Activated T-helper 1 cell treated with Interleukin-2 at 50 U/mL for 16 hours (primary cell): ENCODE measurements at regions not wholly inside any gene's neighbourhood (a gene's known extent, or its start where the extent isn't known, plus 50 kb on each side); places are given as distances from the start of the nearest gene placed in this dataset.

Experiments
- DNase-seq: peaks from one replicate; pipeline ENCODE4 v3.0.0-alpha.2; 2020; ENCODE audit warnings: low read depth

GRCh38 chr3:82939491-82940097 lies 1178.1 kb upstream of the GBE1 start:
- DNase-seq, result no peak

GRCh38 chr3:82938821-82939328 lies 1177.4 kb upstream of the GBE1 start:
- DNase-seq, result no peak

GRCh38 chr3:82927309-82928253 lies 1166.1 kb upstream of the GBE1 start:
- no peak for DNase-seq

GRCh38 chr3:82891028-82891427 lies 1129.6 kb upstream of the GBE1 start:
- no peak for DNase-seq

GRCh38 chr3:82883072-82883471 lies 1121.6 kb upstream of the GBE1 start:
- DNase-seq, result no peak

GRCh38 chr3:82875401-82875800 lies 1114.0 kb upstream of the GBE1 start:
- DNase-seq, result no peak

- no peak for DNase-seq
These were observed 1078.4 kb upstream of the GBE1 start for GRCh38 chr3:82839871-82840270.

- DNase-seq, result no peak
These were observed 1072.7 kb upstream of the GBE1 start for GRCh38 chr3:82834098-82834497.

- DNase-seq, result no peak
These were observed 1063.0 kb upstream of the GBE1 start for GRCh38 chr3:82824491-82824890.

GRCh38 chr3:82816086-82816485 lies 1054.6 kb upstream of the GBE1 start:
- DNase-seq, result no peak

GRCh38 chr3:82815417-82816058 lies 1054.1 kb upstream of the GBE1 start:
- DNase-seq, result no peak

- DNase-seq, result no peak
These were observed 1053.2 kb upstream of the GBE1 start for GRCh38 chr3:82814660-82815059.

GRCh38 chr3:82807781-82808180 lies 1046.3 kb upstream of the GBE1 start:
- no peak for DNase-seq

GRCh38 chr3:82802501-82802900 lies 1041.1 kb upstream of the GBE1 start:
- DNase-seq, result no peak

GRCh38 chr3:82800248-82800647 lies 1038.8 kb upstream of the GBE1 start:
- DNase-seq, result no peak

GRCh38 chr3:82796765-82797164 lies 1035.3 kb upstream of the GBE1 start:
- no peak for DNase-seq

GRCh38 chr3:82791241-82791640 lies 1029.8 kb upstream of the GBE1 start:
- no peak for DNase-seq

- DNase-seq, result no peak
These were observed 1029.1 kb upstream of the GBE1 start for GRCh38 chr3:82790307-82791097.

GRCh38 chr3:82783194-82783593 lies 1021.7 kb upstream of the GBE1 start:
- no peak for DNase-seq

GRCh38 chr3:82773207-82773606 lies 1011.8 kb upstream of the GBE1 start:
- no peak for DNase-seq

- no peak for DNase-seq
These were observed 1003.1 kb upstream of the GBE1 start for GRCh38 chr3:82764521-82764920.

- DNase-seq, result no peak
These were observed 1000.4 kb upstream of the GBE1 start for GRCh38 chr3:82761858-82762257.
